Fibroblast of lung (primary cell): ENCODE measurements at regions not wholly inside any gene's neighbourhood (a gene's known extent, or its start where the extent isn't known, plus 50 kb on each side); places are given as distances from the start of the nearest gene placed in this dataset.
"Not testable (repeated sequence)": the region's sequence is repeated elsewhere in the genome, so short reads cannot be mapped to it uniquely, and the experiment has no call there.

Experiments
- DNase-seq, 2 donors: peaks; one replicate each; pipeline versions ENCODE4 v3.0.0 to v3.0.0-alpha.2; 2010; ENCODE audit warnings: low read depth in 2 of 2
- H2AFZ ChIP-seq: 2 replicates; pipeline ENCODE4 v1.5.1; 2012; ENCODE audit warnings: low read length, control low read depth, inconsistent platforms
- H3K27ac ChIP-seq: 2 replicates; pipeline ENCODE4 v1.5.1; 2011; ENCODE audit warnings: low read length, control low read depth; ENCODE audit not compliant: insufficient read depth
- H3K27me3 ChIP-seq: 2 replicates; pipeline ENCODE4 v1.5.1; 2011; ENCODE audit warnings: mild to moderate bottlenecking, low read length; ENCODE audit not compliant: control insufficient read depth, insufficient read depth
- H3K36me3 ChIP-seq: 2 replicates; pipeline ENCODE4 v1.5.1; 2011; ENCODE audit warnings: low read length; ENCODE audit not compliant: control insufficient read depth, insufficient read depth
- H3K4me1 ChIP-seq: 2 replicates; pipeline ENCODE4 v1.5.1; 2011; ENCODE audit warnings: low read length; ENCODE audit not compliant: control insufficient read depth, insufficient read depth; ENCODE audit errors: extremely low read depth
- H3K4me2 ChIP-seq: 2 replicates; pipeline ENCODE4 v1.5.1; 2011; ENCODE audit warnings: low read length, control low read depth; ENCODE audit not compliant: insufficient read depth; ENCODE audit errors: extremely low read depth
- H3K4me3 ChIP-seq, 4 experiments: fragments of 200-600 bp in 1 of 4; sonication (generic) in 1 of 4; replicated peaks in 1 of 4; 2 replicates each; pipeline ENCODE4 v1.5.1; 2011 to 2016; ENCODE audit warnings: low read length in 4 of 4, low read depth in 3 of 4, mild to moderate bottlenecking in 3 of 4, control low read depth in 2 of 4, inconsistent platforms in 1 of 4, mixed read lengths in 1 of 4; ENCODE audit not compliant: insufficient read depth in 1 of 4; ENCODE audit errors: control extremely low read depth in 1 of 4
- H3K79me2 ChIP-seq: 2 replicates; pipeline ENCODE4 v1.5.1; 2012; ENCODE audit warnings: mild to moderate bottlenecking, low read length, inconsistent platforms; ENCODE audit not compliant: control insufficient read depth, insufficient read depth
- H3K9ac ChIP-seq: 2 replicates; pipeline ENCODE4 v1.5.1; 2011; ENCODE audit warnings: mild to moderate bottlenecking, low read length, control low read depth; ENCODE audit not compliant: insufficient read depth
- H3K9me3 ChIP-seq: 2 replicates; pipeline ENCODE4 v1.5.1; 2012; ENCODE audit warnings: low read depth, low read length; ENCODE audit not compliant: control insufficient read depth, insufficient read depth
- H4K20me1 ChIP-seq: 2 replicates; pipeline ENCODE4 v1.5.1; 2011; ENCODE audit warnings: low read length; ENCODE audit not compliant: control insufficient read depth, insufficient read depth; ENCODE audit errors: extremely low read depth
- EZH2 ChIP-seq: IDR thresholded peaks from 2 replicates; pipeline ENCODE4 v1.5.1; 2012; ENCODE audit warnings: low read length, control low read depth, mild to moderate bottlenecking; ENCODE audit errors: missing control alignments
- TF ChIP-seq, protein P1 (sequence below), 2 donors: IDR thresholded peaks in 1 of 2; conservative IDR thresholded peaks in 1 of 2; 1 replicate in 1 of 2; 2 replicates in 1 of 2; pipeline ENCODE4 v1.5.1; 2011 to 2012; ENCODE audit warnings: low read length in 2 of 2, control low read depth in 1 of 2, inconsistent platforms in 1 of 2, low read depth in 1 of 2, mild to moderate bottlenecking in 1 of 2

GRCh38 chr10:83545901-83546391 lies 593.4 kb upstream of the GHITM start:
- H3K27ac ChIP-seq = no peak overlapping the region
- no peak for TF ChIP-seq EZH2
- TF ChIP-seq, protein P1, sequence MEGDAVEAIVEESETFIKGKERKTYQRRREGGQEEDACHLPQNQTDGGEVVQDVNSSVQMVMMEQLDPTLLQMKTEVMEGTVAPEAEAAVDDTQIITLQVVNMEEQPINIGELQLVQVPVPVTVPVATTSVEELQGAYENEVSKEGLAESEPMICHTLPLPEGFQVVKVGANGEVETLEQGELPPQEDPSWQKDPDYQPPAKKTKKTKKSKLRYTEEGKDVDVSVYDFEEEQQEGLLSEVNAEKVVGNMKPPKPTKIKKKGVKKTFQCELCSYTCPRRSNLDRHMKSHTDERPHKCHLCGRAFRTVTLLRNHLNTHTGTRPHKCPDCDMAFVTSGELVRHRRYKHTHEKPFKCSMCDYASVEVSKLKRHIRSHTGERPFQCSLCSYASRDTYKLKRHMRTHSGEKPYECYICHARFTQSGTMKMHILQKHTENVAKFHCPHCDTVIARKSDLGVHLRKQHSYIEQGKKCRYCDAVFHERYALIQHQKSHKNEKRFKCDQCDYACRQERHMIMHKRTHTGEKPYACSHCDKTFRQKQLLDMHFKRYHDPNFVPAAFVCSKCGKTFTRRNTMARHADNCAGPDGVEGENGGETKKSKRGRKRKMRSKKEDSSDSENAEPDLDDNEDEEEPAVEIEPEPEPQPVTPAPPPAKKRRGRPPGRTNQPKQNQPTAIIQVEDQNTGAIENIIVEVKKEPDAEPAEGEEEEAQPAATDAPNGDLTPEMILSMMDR (conservative IDR thresholded peaks at IDR 0.05 in 1 of 2, IDR thresholded peaks at IDR 0.05 in 1 of 2; ENCODE audit: low read depth in 1 of 2, low read length in 2 of 2) = no peak
- peak in 1 of 2 donors; percentile 80 for DNase-seq
- H4K20me1 ChIP-seq = no peaks in the 10 kb centered on the region
- no peaks in the 10 kb centered on the region for H3K4me1 ChIP-seq
- no peak overlapping the region for H2AFZ ChIP-seq
- no peaks in the 10 kb centered on the region for H3K79me2 ChIP-seq
- H3K9ac ChIP-seq = no peak overlapping the region
- H3K36me3 ChIP-seq = no peaks in the 10 kb centered on the region
- no peaks in the 10 kb centered on the region for H3K9me3 ChIP-seq
- H3K4me2 ChIP-seq = no peak overlapping the region
- no peaks in the 10 kb centered on the region for H3K27me3 ChIP-seq
- no peak overlapping the region for H3K4me3 ChIP-seq

- H3K9ac ChIP-seq, H3K36me3 ChIP-seq, H4K20me1 ChIP-seq, H3K4me1 ChIP-seq, DNase-seq, H2AFZ ChIP-seq, H3K79me2 ChIP-seq, H3K4me3 ChIP-seq, H3K4me2 ChIP-seq, H3K27ac ChIP-seq, H3K27me3 ChIP-seq, H3K9me3 ChIP-seq: not testable (repeated sequence)
Observed at GRCh38 chr10:83551190-83551589, 588.1 kb upstream of the GHITM start.

DNA sequence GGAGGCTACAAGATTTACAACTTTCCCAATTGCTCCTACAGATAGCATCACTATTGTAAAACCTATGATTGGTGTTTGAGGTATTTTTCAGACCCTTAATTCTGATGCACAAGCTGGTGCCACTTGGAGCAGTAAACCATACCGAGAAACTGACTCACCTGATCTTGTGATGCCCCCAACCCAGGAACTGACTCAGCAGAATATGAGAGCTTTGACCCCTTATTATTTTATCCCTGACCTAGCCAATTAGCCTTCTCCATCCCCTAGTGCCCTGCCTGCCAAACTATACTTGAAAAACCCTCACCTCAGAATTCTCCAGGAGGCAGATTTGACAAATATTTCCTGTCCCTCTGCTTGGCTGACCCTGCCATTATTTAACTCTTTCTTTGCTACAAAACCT lies 585.9 kb upstream of the GHITM start:
- H3K79me2 ChIP-seq = no peaks in the 10 kb centered on the region
- no peaks in the 10 kb centered on the region for H3K9me3 ChIP-seq
- DNase-seq = peak in 1 of 2 donors; percentile 81
- no peak overlapping the region for H3K27ac ChIP-seq
- no peaks in the 10 kb centered on the region for H3K36me3 ChIP-seq
- no peaks in the 10 kb centered on the region for H4K20me1 ChIP-seq
- H3K27me3 ChIP-seq = no peaks in the 10 kb centered on the region
- no peak for TF ChIP-seq EZH2
- TF ChIP-seq, protein P1 (conservative IDR thresholded peaks at IDR 0.05 in 1 of 2, IDR thresholded peaks at IDR 0.05 in 1 of 2; ENCODE audit: low read depth in 1 of 2, low read length in 2 of 2) = no peak
- H3K4me3 ChIP-seq = no peak overlapping the region
- H3K9ac ChIP-seq = no peak overlapping the region
- no peaks in the 10 kb centered on the region for H3K4me1 ChIP-seq
- no peak overlapping the region for H3K4me2 ChIP-seq
- no peak overlapping the region for H2AFZ ChIP-seq
